CD14-positive monocyte (primary cell): ENCODE measurements at regions not wholly inside any gene's neighbourhood (a gene's known extent, or its start where the extent isn't known, plus 50 kb on each side); places are given as distances from the start of the nearest gene placed in this dataset.

Source experiments
- DNase-seq, 3 donors: peaks; one replicate each; pipeline ENCODE4 v3.0.0-alpha.2; 2011 to 2022
- H2AFZ ChIP-seq: 2 replicates; pipeline ENCODE4 v1.6.0; 2012; ENCODE audit warnings: mild to moderate bottlenecking, low read depth, low read length, inconsistent platforms; ENCODE audit not compliant: insufficient read depth, poor library complexity, severe bottlenecking
- H3K27ac ChIP-seq, 2 donors: 1 replicate in 1 of 2; 2 replicates in 1 of 2; pipeline ENCODE4 v1.5.1; 2012 to 2013; ENCODE audit warnings: low read length in 2 of 2, control low read depth in 1 of 2, inconsistent platforms in 1 of 2, low read depth in 1 of 2, mild to moderate bottlenecking in 1 of 2
- H3K27me3 ChIP-seq, 2 donors: one replicate each; pipeline versions ENCODE4 v1.6.0 to v1.6.1; 2011 to 2013; ENCODE audit warnings: low read length in 2 of 2; ENCODE audit not compliant: control insufficient read depth in 2 of 2, insufficient read depth in 2 of 2
- H3K36me3 ChIP-seq, 2 donors: replicated peaks in 1 of 2; 1 replicate in 1 of 2; 2 replicates in 1 of 2; pipeline versions ENCODE4 v1.5.1 to v1.6.1; 2012 to 2013; ENCODE audit warnings: low read length in 2 of 2, control low read depth in 1 of 2, inconsistent platforms in 1 of 2, mild to moderate bottlenecking in 1 of 2; ENCODE audit not compliant: insufficient read depth in 2 of 2, control insufficient read depth in 1 of 2
- H3K4me1 ChIP-seq, 2 donors: 1 replicate in 1 of 2; 2 replicates in 1 of 2; pipeline versions ENCODE4 v1.5.1 to v1.6.1; 2012 to 2013; ENCODE audit warnings: low read length in 2 of 2, control low read depth in 1 of 2, inconsistent platforms in 1 of 2, mild to moderate bottlenecking in 1 of 2, moderate library complexity in 1 of 2; ENCODE audit not compliant: insufficient read depth in 2 of 2, control insufficient read depth in 1 of 2
- H3K4me2 ChIP-seq: replicated peaks from 2 replicates; pipeline ENCODE3; 2012; ENCODE audit warnings: low read length, moderate library complexity, mild to moderate bottlenecking; ENCODE audit not compliant: poor library complexity, severe bottlenecking; ENCODE audit errors: extremely low read depth
- H3K4me3 ChIP-seq, 3 experiments: fragments of 200-600 bp in 1 of 3; sonication (generic) in 1 of 3; replicated peaks in 1 of 3; 1 replicate in 2 of 3; 2 replicates in 1 of 3; pipeline ENCODE4 v1.5.1; 2011 to 2013; ENCODE audit warnings: low read length in 3 of 3, mild to moderate bottlenecking in 3 of 3, control low read depth in 2 of 3, low read depth in 2 of 3, inconsistent platforms in 1 of 3, moderate library complexity in 1 of 3
- H3K79me2 ChIP-seq: 2 replicates; pipeline ENCODE4 v1.6.0; 2012; ENCODE audit warnings: mild to moderate bottlenecking, control low read depth, inconsistent platforms, low read length, moderate library complexity; ENCODE audit not compliant: insufficient read depth
- H3K9ac ChIP-seq: 2 replicates; pipeline ENCODE4 v1.6.0; 2017; ENCODE audit warnings: low read length, mild to moderate bottlenecking; ENCODE audit not compliant: insufficient read depth, poor library complexity, severe bottlenecking
- H3K9me3 ChIP-seq, 2 donors: replicated peaks in 1 of 2; 1 replicate in 1 of 2; 2 replicates in 1 of 2; pipeline versions ENCODE4 v1.5.1 to v1.6.1; 2012 to 2013; ENCODE audit warnings: low read length in 2 of 2, control low read depth in 1 of 2; ENCODE audit not compliant: control insufficient read depth in 1 of 2, insufficient read depth in 1 of 2
- H4K20me1 ChIP-seq: 2 replicates; pipeline ENCODE4 v1.6.0; 2012; ENCODE audit warnings: mild to moderate bottlenecking, low read length, control low read depth, moderate library complexity; ENCODE audit not compliant: insufficient read depth
- H3K27ac Mint-ChIP-seq, 7 donors: one replicate each; pipeline ENCODE4 v1.8.0; 2020; ENCODE audit warnings: mild to moderate bottlenecking in 7 of 7, mixed read lengths in 7 of 7, moderate library complexity in 6 of 7, inconsistent platforms in 2 of 7
- H3K27me3 Mint-ChIP-seq, 3 donors: one replicate each; pipeline ENCODE4 v1.8.0; 2021 to 2022; ENCODE audit warnings: low read depth in 3 of 3, mild to moderate bottlenecking in 3 of 3, mixed read lengths in 3 of 3, moderate library complexity in 3 of 3, inconsistent platforms in 1 of 3
- H3K36me3 Mint-ChIP-seq, 2 donors: one replicate each; pipeline ENCODE4 v1.8.0; 2020; ENCODE audit warnings: mixed read lengths in 2 of 2, inconsistent platforms in 1 of 2, mild to moderate bottlenecking in 1 of 2
- H3K4me1 Mint-ChIP-seq: one replicate; pipeline ENCODE4 v1.8.0; 2020; ENCODE audit warnings: mild to moderate bottlenecking, mixed read lengths
- H3K4me3 Mint-ChIP-seq, 2 donors: one replicate each; pipeline ENCODE4 v1.8.0; 2020; ENCODE audit warnings: mild to moderate bottlenecking in 2 of 2, mixed read lengths in 2 of 2, moderate library complexity in 1 of 2
- H3K9me3 Mint-ChIP-seq, 7 donors: one replicate each; pipeline ENCODE4 v1.8.0; 2020 to 2022; ENCODE audit warnings: mixed read lengths in 7 of 7, mild to moderate bottlenecking in 6 of 7, moderate library complexity in 6 of 7, inconsistent platforms in 2 of 7
- WGBS: methylation state at CpG from one replicate; pipeline ENCODE4 v1.1.5; 2013; ENCODE audit warnings: missing lambda C conversion rate; ENCODE audit not compliant: insufficient coverage; 5-methylcytosine and 5-hydroxymethylcytosine counted together
- intact Hi-C, 2 donors: fragments of 100-400 bp; cut with micrococcal nuclease; formaldehyde crosslinking; loops; one replicate each; pipeline versions ENCODE4 v1.15.0 to v1.15.1; 2023
- TF ChIP-seq, protein P1 (sequence below): fragments of 200-600 bp; IDR thresholded peaks from one replicate; pipeline ENCODE4 v1.8.0; 2022; ENCODE audit warnings: antibody characterized with exemption, mild to moderate bottlenecking

DNA sequence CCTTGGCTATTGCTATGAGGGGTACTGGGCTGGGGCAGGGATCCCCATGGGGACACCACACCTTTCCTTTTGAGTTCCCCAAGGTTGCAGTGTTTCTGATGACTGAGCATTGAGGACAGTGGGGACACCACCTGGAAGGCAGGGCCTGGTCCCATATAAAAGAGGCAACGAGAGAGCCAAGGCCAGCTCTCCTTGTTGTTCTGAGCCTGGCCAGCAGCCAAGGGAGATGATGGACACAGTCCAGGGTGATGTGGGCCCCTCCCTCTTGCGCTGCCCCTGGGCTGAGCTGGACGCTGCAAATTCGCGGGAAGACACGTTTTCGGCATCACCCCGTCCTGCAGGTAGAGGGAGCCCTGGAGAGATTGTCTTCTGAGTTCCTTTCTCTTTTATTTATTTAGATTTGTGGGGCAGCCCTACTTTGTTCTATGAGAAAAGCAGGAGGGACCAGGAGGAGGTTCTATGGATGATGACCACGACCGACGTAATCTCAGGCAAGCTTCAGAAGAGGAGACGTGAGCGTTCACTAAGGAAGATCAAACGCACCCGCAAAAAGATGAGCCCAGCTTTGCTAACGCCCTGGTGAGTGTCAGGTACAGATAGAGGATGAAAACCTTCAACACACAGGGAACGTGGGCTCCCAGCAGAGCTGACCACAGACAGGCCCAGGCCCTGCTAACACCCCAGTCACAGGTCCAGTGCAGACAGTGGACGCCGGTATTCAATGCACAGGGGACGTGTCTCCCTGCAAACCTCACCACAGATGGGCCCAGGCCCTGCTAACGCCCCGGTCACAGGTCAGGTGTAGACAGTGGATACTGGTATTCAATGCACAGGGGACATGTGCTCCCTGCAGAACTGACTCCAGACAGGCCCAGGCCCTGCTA lies 97.4 kb downstream of the SHOX start:
- no peak for DNase-seq
- Histone ChIP-seq H3K9me3 (peaks cover 14 to 21% of the 10 kb centered on the region in 2 donors), H3K79me2 (no peaks in the 10 kb centered on the region), H3K36me3 (no peaks in the 10 kb centered on the region), H3K4me3 (no peak overlapping the region), H3K4me2 (no peak overlapping the region), H3K4me1 (no peaks in the 10 kb centered on the region), H4K20me1 (no peaks in the 10 kb centered on the region), H3K9ac (no peak overlapping the region), H3K27ac (no peak overlapping the region), H2AFZ (no peak overlapping the region), H3K27me3 (no peaks in the 10 kb centered on the region)
- H3K36me3 Mint-ChIP-seq: no peaks in the 10 kb centered on the region
- peaks cover 12 to 23% (median 19%) of the 10 kb centered on the region in 7 donors for H3K9me3 Mint-ChIP-seq
- H3K27me3 Mint-ChIP-seq: peaks cover 0 to 4% (median 4%) of the 10 kb centered on the region in 3 donors
- TF ChIP-seq, protein P1, sequence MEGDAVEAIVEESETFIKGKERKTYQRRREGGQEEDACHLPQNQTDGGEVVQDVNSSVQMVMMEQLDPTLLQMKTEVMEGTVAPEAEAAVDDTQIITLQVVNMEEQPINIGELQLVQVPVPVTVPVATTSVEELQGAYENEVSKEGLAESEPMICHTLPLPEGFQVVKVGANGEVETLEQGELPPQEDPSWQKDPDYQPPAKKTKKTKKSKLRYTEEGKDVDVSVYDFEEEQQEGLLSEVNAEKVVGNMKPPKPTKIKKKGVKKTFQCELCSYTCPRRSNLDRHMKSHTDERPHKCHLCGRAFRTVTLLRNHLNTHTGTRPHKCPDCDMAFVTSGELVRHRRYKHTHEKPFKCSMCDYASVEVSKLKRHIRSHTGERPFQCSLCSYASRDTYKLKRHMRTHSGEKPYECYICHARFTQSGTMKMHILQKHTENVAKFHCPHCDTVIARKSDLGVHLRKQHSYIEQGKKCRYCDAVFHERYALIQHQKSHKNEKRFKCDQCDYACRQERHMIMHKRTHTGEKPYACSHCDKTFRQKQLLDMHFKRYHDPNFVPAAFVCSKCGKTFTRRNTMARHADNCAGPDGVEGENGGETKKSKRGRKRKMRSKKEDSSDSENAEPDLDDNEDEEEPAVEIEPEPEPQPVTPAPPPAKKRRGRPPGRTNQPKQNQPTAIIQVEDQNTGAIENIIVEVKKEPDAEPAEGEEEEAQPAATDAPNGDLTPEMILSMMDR: peak; percentile 14
- H3K4me1 Mint-ChIP-seq: no peaks in the 10 kb centered on the region
- intact Hi-C loops: no loop called here
- no peak overlapping the region for H3K4me3 Mint-ChIP-seq
- H3K27ac Mint-ChIP-seq: no peak overlapping the region
- 65% methylated on average over 9 of the region's 22 CpGs for WGBS

DNA sequence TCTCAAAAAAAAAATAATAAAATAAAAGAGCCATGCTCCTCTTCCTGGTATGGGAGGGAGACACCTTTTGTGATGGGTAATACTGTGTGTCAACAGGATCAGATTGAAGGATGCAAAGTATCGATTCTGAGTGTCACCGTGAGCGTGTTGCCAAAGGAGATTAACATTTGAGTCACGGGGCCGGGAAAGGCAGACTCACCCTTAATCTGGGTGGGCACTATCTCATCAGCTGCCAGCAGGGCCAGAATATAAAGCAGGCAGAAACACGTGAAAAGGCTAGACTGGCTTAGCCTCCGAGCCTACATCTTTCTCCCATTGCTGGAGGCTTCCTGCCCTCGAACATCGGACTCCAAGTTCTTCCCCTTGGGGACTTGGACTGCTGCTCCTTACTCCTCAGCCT lies 95.4 kb downstream of the SHOX start:
- H3K9ac ChIP-seq: no peak overlapping the region
- peaks cover 12 to 23% (median 19%) of the 10 kb centered on the region in 7 donors for H3K9me3 Mint-ChIP-seq
- no peaks in the 10 kb centered on the region for H4K20me1 ChIP-seq
- H3K4me2 ChIP-seq: no peak overlapping the region
- no peaks in the 10 kb centered on the region for H3K36me3 ChIP-seq
- TF ChIP-seq, protein P1: no peak
- no peak overlapping the region for H3K27ac Mint-ChIP-seq
- H3K79me2 ChIP-seq: no peaks in the 10 kb centered on the region
- H3K9me3 ChIP-seq: peaks cover 14 to 21% of the 10 kb centered on the region in 2 donors
- DNase-seq: no peak
- H3K4me1 ChIP-seq: no peaks in the 10 kb centered on the region
- H3K4me3 Mint-ChIP-seq: no peak overlapping the region
- no peaks in the 10 kb centered on the region for H3K27me3 ChIP-seq
- no peak overlapping the region for H3K27ac ChIP-seq
- no peak overlapping the region for H2AFZ ChIP-seq
- H3K4me1 Mint-ChIP-seq: no peaks in the 10 kb centered on the region
- intact Hi-C loops: no loop called here
- H3K4me3 ChIP-seq: no peak overlapping the region
- H3K27me3 Mint-ChIP-seq: peaks cover 0 to 4% (median 3%) of the 10 kb centered on the region in 3 donors
- 95% methylated on average over 8 of the region's 9 CpGs for WGBS
- H3K36me3 Mint-ChIP-seq: no peaks in the 10 kb centered on the region
